ENCODE measurements at regions not wholly inside any gene's neighbourhood (a gene's known extent, or its start where the extent isn't known, plus 50 kb on each side); places are given as distances from the start of the nearest gene placed in this dataset.

DNA sequence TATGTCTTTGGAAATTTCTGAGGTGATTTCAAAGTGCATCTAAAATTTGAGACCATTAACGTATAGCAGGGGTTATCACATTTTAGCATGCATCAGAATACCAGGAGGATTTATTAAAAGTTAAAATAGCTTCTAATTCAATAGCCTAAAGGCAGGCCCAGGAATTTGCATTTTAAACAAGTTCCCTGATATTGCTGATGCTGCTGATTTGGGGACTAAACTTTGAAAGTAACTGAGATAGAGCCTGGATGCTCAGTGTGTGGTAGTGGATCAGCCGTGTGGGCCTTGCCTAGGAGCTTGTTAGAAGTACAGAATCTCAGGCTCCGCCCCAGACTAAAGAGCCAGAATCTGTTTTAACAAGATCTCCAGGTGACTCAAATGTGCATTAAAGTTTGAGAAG lies 375.0 kb upstream of the FBXO33 start:
- no peak overlapping the region for H3K4me3 ChIP-seq (ENCODE audit: low read depth, low read length)
- DNase-seq (ENCODE audit: low read depth) = no peak
- no peaks in the 10 kb centered on the region for H3K36me3 ChIP-seq (ENCODE audit: control insufficient read depth, insufficient read depth, low read length)
- no peaks in the 10 kb centered on the region for H3K27me3 ChIP-seq (ENCODE audit: control insufficient read depth, insufficient read depth, low read length)
- TF ChIP-seq, protein P1, sequence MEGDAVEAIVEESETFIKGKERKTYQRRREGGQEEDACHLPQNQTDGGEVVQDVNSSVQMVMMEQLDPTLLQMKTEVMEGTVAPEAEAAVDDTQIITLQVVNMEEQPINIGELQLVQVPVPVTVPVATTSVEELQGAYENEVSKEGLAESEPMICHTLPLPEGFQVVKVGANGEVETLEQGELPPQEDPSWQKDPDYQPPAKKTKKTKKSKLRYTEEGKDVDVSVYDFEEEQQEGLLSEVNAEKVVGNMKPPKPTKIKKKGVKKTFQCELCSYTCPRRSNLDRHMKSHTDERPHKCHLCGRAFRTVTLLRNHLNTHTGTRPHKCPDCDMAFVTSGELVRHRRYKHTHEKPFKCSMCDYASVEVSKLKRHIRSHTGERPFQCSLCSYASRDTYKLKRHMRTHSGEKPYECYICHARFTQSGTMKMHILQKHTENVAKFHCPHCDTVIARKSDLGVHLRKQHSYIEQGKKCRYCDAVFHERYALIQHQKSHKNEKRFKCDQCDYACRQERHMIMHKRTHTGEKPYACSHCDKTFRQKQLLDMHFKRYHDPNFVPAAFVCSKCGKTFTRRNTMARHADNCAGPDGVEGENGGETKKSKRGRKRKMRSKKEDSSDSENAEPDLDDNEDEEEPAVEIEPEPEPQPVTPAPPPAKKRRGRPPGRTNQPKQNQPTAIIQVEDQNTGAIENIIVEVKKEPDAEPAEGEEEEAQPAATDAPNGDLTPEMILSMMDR (IDR thresholded peaks at IDR 0.05; ENCODE audit: insufficient read depth, low read length, severe bottlenecking) = no peak
- peak; percentile 40 for FAIRE-seq

DNA sequence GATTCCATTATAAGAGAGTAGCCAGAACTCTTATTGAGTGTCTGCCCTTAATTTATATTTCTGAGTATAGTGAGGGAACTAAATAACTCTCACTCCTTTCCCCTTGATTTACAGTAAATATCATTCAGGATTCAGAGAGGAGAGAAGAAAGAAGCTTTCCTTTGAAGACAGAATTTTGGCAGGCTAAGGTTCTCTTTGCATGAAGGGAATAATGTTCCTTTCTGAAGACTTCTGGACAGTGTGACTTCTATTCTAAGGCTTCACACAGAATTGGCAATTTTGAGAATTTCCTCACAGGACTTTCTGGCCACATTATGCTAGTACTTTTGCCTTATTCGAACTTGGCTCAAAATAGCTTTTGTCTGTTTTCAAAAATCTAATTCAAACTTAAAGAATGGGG lies 352.2 kb upstream of the FBXO33 start:
- FAIRE-seq = no peak
- TF ChIP-seq, protein P1 (IDR thresholded peaks at IDR 0.05; ENCODE audit: insufficient read depth, low read length, severe bottlenecking) = no peak
- Histone ChIP-seq H3K4me3 (ENCODE audit: low read depth, low read length) (no peak overlapping the region), H3K27me3 (ENCODE audit: control insufficient read depth, insufficient read depth, low read length) (no peaks in the 10 kb centered on the region), H3K36me3 (ENCODE audit: control insufficient read depth, insufficient read depth, low read length) (no peaks in the 10 kb centered on the region)
- DNase-seq (ENCODE audit: low read depth) = no peak

DNA sequence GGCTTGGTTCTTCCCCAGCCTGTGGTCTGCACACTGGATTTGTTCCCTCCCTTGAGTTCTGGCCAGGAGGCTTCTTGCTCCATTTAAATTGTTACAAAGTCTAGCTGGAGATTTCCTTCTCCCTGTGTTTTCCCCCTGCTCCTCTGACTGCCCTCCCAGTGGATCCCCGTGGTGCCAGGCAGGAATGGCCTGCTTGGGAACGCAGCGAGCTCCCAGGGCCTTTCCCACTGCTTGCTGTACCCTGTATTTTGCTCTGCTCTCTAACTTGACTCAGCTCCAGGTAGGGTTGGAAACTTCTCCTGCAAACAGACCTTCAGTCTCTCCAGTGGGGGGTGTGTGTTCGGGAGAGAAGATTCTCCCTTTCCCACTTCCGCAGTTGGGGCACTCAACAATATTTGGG lies 349.2 kb upstream of the FBXO33 start:
- FAIRE-seq (no peak), DNase-seq (ENCODE audit: low read depth) (no peak)
- no peak overlapping the region for H3K4me3 ChIP-seq (ENCODE audit: low read depth, low read length)
- TF ChIP-seq, protein P1 (IDR thresholded peaks at IDR 0.05; ENCODE audit: insufficient read depth, low read length, severe bottlenecking) = no peak
- no peaks in the 10 kb centered on the region for H3K27me3 ChIP-seq (ENCODE audit: control insufficient read depth, insufficient read depth, low read length)
- H3K36me3 ChIP-seq (ENCODE audit: control insufficient read depth, insufficient read depth, low read length) = no peaks in the 10 kb centered on the region

DNA sequence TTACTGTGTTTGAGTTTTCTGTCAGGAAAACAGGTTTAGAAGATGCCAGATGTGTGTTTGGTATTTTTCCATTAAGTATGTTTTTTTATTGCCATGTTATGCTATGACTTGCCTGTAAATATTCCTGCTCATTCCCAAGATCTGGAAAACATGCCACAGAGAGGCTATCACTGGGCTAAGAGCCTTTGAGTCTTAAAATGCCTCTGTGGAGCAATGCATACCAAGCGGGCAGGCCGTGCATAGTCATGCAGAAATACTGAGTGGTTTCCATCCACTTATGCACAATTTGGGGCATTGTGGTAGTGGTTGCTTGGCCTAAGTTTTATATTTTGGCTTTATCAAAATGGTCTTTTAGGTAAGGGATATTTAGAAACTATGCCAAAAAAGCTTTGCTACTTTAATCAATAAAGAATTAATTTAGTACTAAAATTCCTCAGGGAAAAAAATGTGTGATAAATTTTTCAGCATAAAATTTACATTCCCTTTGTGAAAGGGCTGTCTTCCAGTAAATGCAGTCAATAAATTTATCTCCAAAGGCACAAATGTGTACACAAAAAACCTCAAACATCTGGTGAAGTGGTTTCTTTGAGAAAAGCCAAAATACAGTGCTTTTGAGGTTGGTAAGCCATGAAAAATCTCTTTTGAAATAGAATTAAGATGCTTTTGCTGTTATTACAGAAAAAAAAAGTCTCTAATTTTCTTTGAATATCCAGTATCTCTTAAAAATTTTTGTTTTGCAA lies 341.3 kb upstream of the FBXO33 start:
- Histone ChIP-seq H3K4me3 (ENCODE audit: low read depth, low read length) (no peak overlapping the region), H3K36me3 (ENCODE audit: control insufficient read depth, insufficient read depth, low read length) (no peaks in the 10 kb centered on the region), H3K27me3 (ENCODE audit: control insufficient read depth, insufficient read depth, low read length) (no peaks in the 10 kb centered on the region)
- DNase-seq (ENCODE audit: low read depth) = no peak
- TF ChIP-seq, protein P1 (IDR thresholded peaks at IDR 0.05; ENCODE audit: insufficient read depth, low read length, severe bottlenecking) = no peak
- no peak for FAIRE-seq

DNA sequence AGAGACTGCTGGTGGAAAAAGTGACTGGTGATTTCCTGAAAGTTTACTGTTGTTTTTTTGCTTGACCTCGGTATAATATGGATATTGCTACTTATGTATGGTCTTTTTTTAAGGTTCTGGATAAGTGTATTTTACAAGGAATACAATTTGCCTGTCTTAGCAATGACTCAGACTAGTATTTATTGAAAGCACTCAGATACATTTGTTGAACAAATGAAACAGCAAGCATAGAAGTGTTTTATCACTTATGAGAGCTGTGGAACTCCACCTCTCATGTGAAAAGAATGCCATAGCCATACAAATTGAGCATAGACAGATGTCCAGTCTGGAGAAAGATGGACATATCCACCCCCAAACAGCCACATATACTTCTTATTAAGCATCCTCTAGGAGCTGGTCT lies 340.4 kb upstream of the FBXO33 start:
- Histone ChIP-seq H3K36me3 (ENCODE audit: control insufficient read depth, insufficient read depth, low read length) (no peaks in the 10 kb centered on the region), H3K4me3 (ENCODE audit: low read depth, low read length) (no peak overlapping the region), H3K27me3 (ENCODE audit: control insufficient read depth, insufficient read depth, low read length) (no peaks in the 10 kb centered on the region)
- DNase-seq (ENCODE audit: low read depth) = no peak
- no peak for FAIRE-seq
- TF ChIP-seq, protein P1 (IDR thresholded peaks at IDR 0.05; ENCODE audit: insufficient read depth, low read length, severe bottlenecking) = no peak

DNA sequence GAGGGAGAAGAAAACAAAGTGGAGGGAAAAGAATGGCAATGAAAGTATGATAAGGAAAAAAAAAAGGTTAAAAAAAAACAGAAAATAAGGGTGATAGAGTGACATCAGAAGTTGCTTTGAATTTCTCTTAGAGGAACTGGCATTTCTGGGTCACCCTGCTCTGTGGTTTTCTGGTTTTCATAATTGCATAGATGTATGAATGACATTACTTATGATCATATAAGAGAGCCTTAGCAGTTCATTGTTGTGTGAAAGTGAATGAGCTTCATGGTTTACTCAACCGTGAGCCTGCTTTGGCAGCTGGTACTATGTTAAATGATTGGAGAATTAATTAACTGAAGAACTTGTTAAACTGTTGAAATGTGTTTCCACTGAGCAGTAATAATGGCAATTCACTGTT lies 336.4 kb upstream of the FBXO33 start:
- H3K36me3 ChIP-seq (ENCODE audit: control insufficient read depth, insufficient read depth, low read length) = no peaks in the 10 kb centered on the region
- FAIRE-seq = no peak
- H3K27me3 ChIP-seq (ENCODE audit: control insufficient read depth, insufficient read depth, low read length) = no peaks in the 10 kb centered on the region
- no peak for DNase-seq (ENCODE audit: low read depth)
- H3K4me3 ChIP-seq (ENCODE audit: low read depth, low read length) = no peak overlapping the region
- TF ChIP-seq, protein P1 (IDR thresholded peaks at IDR 0.05; ENCODE audit: insufficient read depth, low read length, severe bottlenecking) = no peak

All from bronchial epithelial cell (primary cell).